Keratinocyte (primary cell): ENCODE measurements at regions not wholly inside any gene's neighbourhood (a gene's known extent, or its start where the extent isn't known, plus 50 kb on each side); places are given as distances from the start of the nearest gene placed in this dataset.

Experiments
- DNase-seq: peaks from one replicate; pipeline ENCODE4 v3.0.0-alpha.2; 2011; ENCODE audit warnings: low read depth, missing footprints, low spot score
- FAIRE-seq: peaks from 2 replicates; lab custom pipeline; 2011; peaks lifted over from hg19 to GRCh38; lab: Jason Lieb, UNC
- H2AFZ ChIP-seq: 2 replicates; pipeline ENCODE4 v1.6.0; 2012; ENCODE audit warnings: low read length, control low read depth, inconsistent platforms; ENCODE audit not compliant: control insufficient read depth
- H3K27ac ChIP-seq: 2 replicates; pipeline ENCODE4 v1.5.1; 2011; ENCODE audit warnings: low read length; ENCODE audit not compliant: control insufficient read depth, insufficient read depth
- H3K27me3 ChIP-seq: 3 replicates; pipeline ENCODE4 v1.6.0; 2011; ENCODE audit warnings: low read length; ENCODE audit not compliant: control insufficient read depth, insufficient read depth; ENCODE audit errors: extremely low read depth
- H3K36me3 ChIP-seq, 2 experiments: 2 replicates in 1 of 2; 3 replicates in 1 of 2; pipeline ENCODE4 v1.5.1; 2011; ENCODE audit warnings: low read length in 2 of 2, mild to moderate bottlenecking in 1 of 2; ENCODE audit not compliant: control insufficient read depth in 2 of 2, insufficient read depth in 2 of 2; ENCODE audit errors: extremely low read depth in 1 of 2
- H3K4me1 ChIP-seq: 3 replicates; pipeline ENCODE4 v1.5.1; 2011; ENCODE audit warnings: low read length; ENCODE audit not compliant: control insufficient read depth, insufficient read depth; ENCODE audit errors: extremely low read depth
- H3K4me2 ChIP-seq: 3 replicates; pipeline ENCODE4 v1.6.0; 2011; ENCODE audit warnings: low read depth, low read length; ENCODE audit not compliant: control insufficient read depth, insufficient read depth; ENCODE audit errors: extremely low read depth
- H3K4me3 ChIP-seq, 3 experiments: fragments of 200-600 bp in 1 of 3; sonication (generic) in 1 of 3; 2 replicates in 2 of 3; 3 replicates in 1 of 3; pipeline ENCODE4 v1.5.1; 2011 to 2016; ENCODE audit warnings: low read length in 3 of 3, mild to moderate bottlenecking in 3 of 3, control low read depth in 2 of 3, inconsistent platforms in 1 of 3, low read depth in 1 of 3, mixed read lengths in 1 of 3, mixed run types in 1 of 3, moderate library complexity in 1 of 3; ENCODE audit not compliant: control insufficient read depth in 2 of 3, insufficient read depth in 2 of 3; ENCODE audit errors: extremely low read depth in 1 of 3
- H3K79me2 ChIP-seq: 2 replicates; pipeline ENCODE4 v1.6.0; 2012; ENCODE audit warnings: low read length; ENCODE audit not compliant: control insufficient read depth, insufficient read depth
- H3K9ac ChIP-seq: 3 replicates; pipeline ENCODE4 v1.6.0; 2011; ENCODE audit warnings: low read length; ENCODE audit not compliant: control insufficient read depth, insufficient read depth; ENCODE audit errors: extremely low read depth
- H3K9me1 ChIP-seq: 3 replicates; pipeline ENCODE4 v1.6.0; 2011; ENCODE audit warnings: low read length; ENCODE audit not compliant: control insufficient read depth, insufficient read depth; ENCODE audit errors: extremely low read depth
- H3K9me3 ChIP-seq: 2 replicates; pipeline ENCODE4 v1.5.1; 2012; ENCODE audit warnings: low read depth, low read length; ENCODE audit not compliant: control insufficient read depth
- H4K20me1 ChIP-seq: 3 replicates; pipeline ENCODE4 v1.6.0; 2011; ENCODE audit warnings: low read length; ENCODE audit not compliant: control insufficient read depth, insufficient read depth; ENCODE audit errors: extremely low read depth
- CTCF ChIP-seq, 3 experiments: IDR thresholded peaks in 1 of 3; conservative IDR thresholded peaks in 1 of 3; optimal IDR thresholded peaks in 1 of 3; 2 replicates in 2 of 3; 3 replicates in 1 of 3; pipeline versions ENCODE3 to v1.5.1; 2011; ENCODE audit warnings: low read length in 3 of 3, mild to moderate bottlenecking in 3 of 3, moderate library complexity in 2 of 3, control low read depth in 1 of 3, inconsistent platforms in 1 of 3; ENCODE audit not compliant: insufficient read depth in 2 of 3; ENCODE audit errors: extremely low read depth in 1 of 3
- EZH2 ChIP-seq: IDR thresholded peaks from one replicate; pipeline ENCODE4 v1.6.1; 2012; ENCODE audit warnings: inconsistent platforms, mild to moderate bottlenecking, low read length, moderate library complexity
- dilution Hi-C: fragments of 300-500 bp; cut with MboI; formaldehyde crosslinking; loops from one replicate; pipeline ENCODE4 v1.7.0; 2020; ENCODE audit warnings: low sequenced_read_pairs; ENCODE audit not compliant: extremely low pct_ligation_motif_present

GRCh38 chr5:159385536-159385935 is 55.2 kb upstream of the IL12B start:
- dilution Hi-C loops, result no loop called here

GRCh38 chr5:159386028-159386711 is 55.9 kb upstream of the IL12B start:
- no peak for DNase-seq
- Histone ChIP-seq H3K9ac (no peak overlapping the region), H3K4me2 (no peak overlapping the region), H3K36me3 (no peaks in the 10 kb centered on the region), H3K4me1 (no peaks in the 10 kb centered on the region), H3K4me3 (no peak overlapping the region), H3K27me3 (no peaks in the 10 kb centered on the region), H3K79me2 (no peaks in the 10 kb centered on the region), H3K9me1 (no peaks in the 10 kb centered on the region), H3K27ac (no peak overlapping the region), H3K9me3 (peaks cover 1% of the 10 kb centered on the region), H2AFZ (no peak overlapping the region), H4K20me1 (no peaks in the 10 kb centered on the region)
- no peak for FAIRE-seq
- dilution Hi-C loops, result no loop called here
- TF ChIP-seq CTCF (optimal IDR thresholded peaks at IDR 0.05 in 1 of 3, IDR thresholded peaks at IDR 0.05 in 1 of 3, conservative IDR thresholded peaks at IDR 0.05 in 1 of 3; ENCODE audit: extremely low read depth in 1 of 3, insufficient read depth in 2 of 3, low read length in 3 of 3) (no peak), EZH2 (no peak)

More at GRCh38 chr5:159385536-159385935, 55.2 kb upstream of the IL12B start:
- Histone ChIP-seq H3K9me3 (peaks cover 1% of the 10 kb centered on the region), H3K4me2 (no peak overlapping the region), H3K9me1 (no peaks in the 10 kb centered on the region), H4K20me1 (no peaks in the 10 kb centered on the region), H3K79me2 (no peaks in the 10 kb centered on the region), H3K4me3 (no peak overlapping the region), H2AFZ (no peak overlapping the region), H3K4me1 (no peaks in the 10 kb centered on the region), H3K9ac (no peak overlapping the region), H3K36me3 (no peaks in the 10 kb centered on the region), H3K27me3 (no peaks in the 10 kb centered on the region), H3K27ac (no peak overlapping the region)
- FAIRE-seq (no peak), DNase-seq (no peak)
- TF ChIP-seq CTCF (optimal IDR thresholded peaks at IDR 0.05 in 1 of 3, IDR thresholded peaks at IDR 0.05 in 1 of 3, conservative IDR thresholded peaks at IDR 0.05 in 1 of 3; ENCODE audit: extremely low read depth in 1 of 3, insufficient read depth in 2 of 3, low read length in 3 of 3) (no peak), EZH2 (no peak)
